Activated CD4-positive, alpha-beta memory T cell treated with anti-CD3 and anti-CD28 coated beads for 36 hours (primary cell): ENCODE measurements at regions not wholly inside any gene's neighbourhood (a gene's known extent, or its start where the extent isn't known, plus 50 kb on each side); places are given as distances from the start of the nearest gene placed in this dataset.

ENCODE experiments used
- CTCF ChIA-PET: fragments of 350-600 bp; sonication (Branson Sonifier 250); formaldehyde crosslinking; loops from one replicate; lab custom pipeline; 2021; ENCODE audit warnings: antibody characterized with exemption, inconsistent platforms; lab: Charles Lee
- POLR2A ChIA-PET: fragments of 350-600 bp; sonication (Branson Sonifier 250); formaldehyde crosslinking; loops from one replicate; lab custom pipeline; 2021; ENCODE audit warnings: antibody characterized with exemption; lab: Charles Lee
- DNase-seq: peaks from one replicate; pipeline ENCODE4 v3.0.0-alpha.2; 2020
- H3K27ac Mint-ChIP-seq: one replicate; pipeline ENCODE4 v1.8.0; 2021; ENCODE audit warnings: mixed read lengths
- H3K27me3 Mint-ChIP-seq: one replicate; pipeline ENCODE4 v1.8.0; 2021; ENCODE audit warnings: mixed read lengths
- H3K36me3 Mint-ChIP-seq: one replicate; pipeline ENCODE4 v1.8.0; 2021; ENCODE audit warnings: mixed read lengths
- H3K4me1 Mint-ChIP-seq: one replicate; pipeline ENCODE4 v1.8.0; 2021; ENCODE audit warnings: low read depth, mixed read lengths
- H3K4me3 Mint-ChIP-seq: one replicate; pipeline ENCODE4 v1.8.0; 2021; ENCODE audit warnings: mild to moderate bottlenecking, mixed read lengths
- H3K9me3 Mint-ChIP-seq: one replicate; pipeline ENCODE4 v1.8.0; 2021; ENCODE audit warnings: mixed read lengths
- intact Hi-C: fragments of 100-400 bp; cut with micrococcal nuclease; formaldehyde crosslinking; loops from one replicate; pipeline ENCODE4 v1.15.1; 2023

GRCh38 chrX:40167850-40168479, 70.2 kb upstream of the BCOR start:
- intact Hi-C loops = loop anchor here (2.0 kb wide), 3 partner anchors 13 to 353 kb away; no protein-coding TSS in a partner anchor
- H3K4me3 Mint-ChIP-seq = peak overlapping the region; percentile 70

DNA sequence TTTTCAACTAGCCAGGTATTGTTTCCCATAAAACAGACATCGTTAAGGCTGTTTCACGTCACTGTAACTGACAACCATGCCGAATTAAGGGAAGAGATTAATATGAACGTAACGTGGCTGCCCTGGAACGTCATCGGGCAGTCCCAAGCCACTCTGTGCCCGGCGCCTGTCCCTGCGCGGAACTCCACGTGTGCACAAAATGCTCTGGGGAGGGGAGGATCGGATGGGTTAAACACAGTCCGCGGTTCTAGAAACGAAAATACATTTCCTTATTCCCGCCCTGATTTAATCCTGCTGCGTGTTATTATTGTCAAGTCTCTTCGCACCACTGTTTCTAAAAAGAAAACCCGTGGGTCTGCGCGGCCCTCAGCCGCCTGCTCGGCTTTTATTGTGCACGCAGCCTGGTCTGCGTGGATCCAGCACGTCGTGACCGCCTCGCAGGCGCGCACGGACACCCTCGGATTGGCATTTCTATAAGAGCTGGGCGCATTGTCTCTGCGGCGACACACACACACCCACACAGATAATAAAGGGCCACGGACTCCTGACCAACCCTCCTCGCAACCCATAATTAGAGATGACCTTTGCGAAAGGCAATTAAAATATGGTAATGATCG, 69.6 kb upstream of the BCOR start:
- Mint-ChIP-seq H3K27ac (peak overlapping the region; percentile 42), H3K9me3 (no peaks in the 10 kb centered on the region), H3K36me3 (peaks cover 5% of the 10 kb centered on the region), H3K4me1 (peaks cover 29% of the 10 kb centered on the region), H3K27me3 (no peaks in the 10 kb centered on the region), H3K4me3 (peak overlapping the region; percentile 70)
- ChIA-PET CTCF (interaction anchor here (1.2 to 1.8 kb wide), 2 partner anchors 69 to 145 kb away, joined by 3 to 8 read pairs; partner anchors contain the start of gene BCOR), POLR2A (interaction anchor here (0.7 to 1.7 kb wide), 7 partner anchors 11 to 72 kb away, joined by 3 to 8 read pairs (median 3); partner anchors contain the start of gene BCOR)
- no peak for DNase-seq
- intact Hi-C loops = no loop called here

More at GRCh38 chrX:40167850-40168479, 70.2 kb upstream of the BCOR start:
- no peaks in the 10 kb centered on the region for H3K9me3 Mint-ChIP-seq
- ChIA-PET CTCF (interaction anchor here (0.8 to 1.8 kb wide), 4 partner anchors 9 to 146 kb away, joined by 3 to 8 read pairs (median 4); partner anchors contain the start of gene BCOR), POLR2A (interaction anchor here (0.7 to 1.7 kb wide), 8 partner anchors 11 to 72 kb away, joined by 3 to 8 read pairs (median 4); partner anchors contain the start of gene BCOR)
- H3K27ac Mint-ChIP-seq = peak overlapping the region; percentile 18
- no peaks in the 10 kb centered on the region for H3K27me3 Mint-ChIP-seq
- peaks cover 31% of the 10 kb centered on the region for H3K4me1 Mint-ChIP-seq
- H3K36me3 Mint-ChIP-seq = peaks cover 5% of the 10 kb centered on the region
- DNase-seq = peak; percentile 32

DNA sequence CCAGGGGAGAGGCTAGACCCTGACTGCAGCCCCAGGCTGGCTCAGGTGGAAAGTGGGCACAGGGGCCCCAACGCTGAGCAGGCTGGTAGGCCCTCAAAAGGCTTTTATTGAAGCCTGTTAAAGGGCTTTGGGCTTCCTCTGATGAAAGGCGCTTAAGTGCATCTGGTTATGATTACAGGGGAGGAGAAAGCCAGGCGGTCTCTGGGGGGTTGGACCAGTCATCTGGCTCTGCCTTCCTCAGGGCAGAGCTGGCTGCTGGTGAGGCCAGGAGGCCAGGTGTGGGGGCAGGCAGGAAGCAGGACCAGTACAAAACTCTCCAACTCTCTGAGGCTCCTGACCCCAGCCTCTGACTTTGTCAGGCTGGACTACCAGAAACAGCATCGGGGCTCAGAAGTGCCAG, 68.8 kb upstream of the BCOR start:
- no peak for DNase-seq
- Mint-ChIP-seq H3K9me3 (no peaks in the 10 kb centered on the region), H3K36me3 (peaks cover 5% of the 10 kb centered on the region), H3K4me3 (peak overlapping the region; percentile 70), H3K27me3 (no peaks in the 10 kb centered on the region), H3K4me1 (peaks cover 29% of the 10 kb centered on the region), H3K27ac (no peak overlapping the region)
- POLR2A ChIA-PET = no interaction called here
- intact Hi-C loops = no loop called here
- CTCF ChIA-PET = no interaction called here

DNA sequence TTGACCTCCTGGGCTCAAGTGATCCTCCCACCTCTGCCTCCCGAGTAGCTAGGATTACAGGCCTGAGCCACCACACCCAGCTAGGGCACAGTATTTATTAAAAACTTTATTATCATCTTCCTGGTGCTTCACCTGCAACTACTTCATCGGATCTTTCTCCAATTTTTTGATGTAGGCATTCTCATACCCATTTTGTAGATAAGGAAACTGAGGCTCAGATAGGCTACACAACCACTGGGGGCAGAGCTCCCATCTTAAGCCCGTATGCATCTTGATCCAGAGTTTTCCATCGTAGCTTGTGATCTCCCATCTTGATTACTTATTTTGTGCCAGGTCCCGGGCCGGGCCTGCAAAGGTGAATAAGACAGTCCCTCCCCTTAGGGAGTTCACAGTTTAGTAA, 68.1 kb upstream of the BCOR start:
- POLR2A ChIA-PET = no interaction called here
- Mint-ChIP-seq H3K27ac (no peak overlapping the region), H3K4me1 (peaks cover 27% of the 10 kb centered on the region), H3K9me3 (no peaks in the 10 kb centered on the region), H3K36me3 (peaks cover 5% of the 10 kb centered on the region), H3K4me3 (no peak overlapping the region), H3K27me3 (no peaks in the 10 kb centered on the region)
- no peak for DNase-seq
- CTCF ChIA-PET = no interaction called here
- intact Hi-C loops = no loop called here

DNA sequence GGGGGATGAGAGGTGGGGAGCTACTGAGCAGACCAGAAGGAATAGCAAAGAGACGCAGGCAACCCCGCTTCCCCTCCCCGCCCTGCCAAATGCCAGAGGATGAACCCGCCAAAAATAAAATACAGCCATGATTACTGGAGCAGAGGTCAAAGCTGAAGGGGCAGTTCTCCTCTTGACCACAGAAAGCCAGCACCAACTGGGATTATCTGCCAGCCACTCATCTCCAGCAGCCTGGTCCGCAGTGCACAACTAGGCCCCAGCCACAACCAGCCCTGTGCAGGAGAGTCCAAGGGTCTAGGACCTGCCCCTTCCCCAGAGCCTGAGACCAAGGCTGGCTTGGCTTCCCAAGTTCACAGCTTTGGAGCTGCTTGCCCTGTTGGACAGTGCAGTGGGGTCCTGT, 67.4 kb upstream of the BCOR start:
- DNase-seq = no peak
- Mint-ChIP-seq H3K4me1 (peaks cover 21% of the 10 kb centered on the region), H3K27ac (no peak overlapping the region), H3K9me3 (no peaks in the 10 kb centered on the region), H3K27me3 (no peaks in the 10 kb centered on the region), H3K4me3 (no peak overlapping the region), H3K36me3 (peaks cover 5% of the 10 kb centered on the region)
- CTCF ChIA-PET = no interaction called here
- intact Hi-C loops = no loop called here
- POLR2A ChIA-PET = no interaction called here

DNA sequence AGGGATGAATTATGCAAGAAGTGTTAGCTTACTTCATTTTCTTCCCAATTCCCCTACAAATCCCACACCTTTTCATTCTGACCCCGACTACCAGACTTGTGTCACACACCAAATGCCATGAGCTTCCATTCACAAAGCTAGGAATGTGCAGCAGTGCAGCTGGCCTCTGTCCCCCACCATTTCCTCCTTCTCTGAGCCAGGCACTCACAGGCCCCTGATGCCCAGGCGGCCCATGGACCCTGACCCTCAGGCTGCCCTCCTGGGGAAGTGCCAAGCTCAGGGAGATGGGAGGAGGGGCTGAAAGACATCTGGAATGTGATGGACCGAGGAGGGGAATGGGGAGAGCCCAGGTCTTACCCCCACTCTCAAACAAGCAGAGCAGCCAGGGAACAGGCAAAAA, 67.0 kb upstream of the BCOR start:
- DNase-seq = no peak
- no peaks in the 10 kb centered on the region for H3K27me3 Mint-ChIP-seq
- ChIA-PET CTCF (no interaction called here), POLR2A (no interaction called here)
- no peak overlapping the region for H3K27ac Mint-ChIP-seq
- intact Hi-C loops = no loop called here
- H3K9me3 Mint-ChIP-seq = no peaks in the 10 kb centered on the region
- H3K4me1 Mint-ChIP-seq = peaks cover 21% of the 10 kb centered on the region
- H3K36me3 Mint-ChIP-seq = peaks cover 5% of the 10 kb centered on the region
- H3K4me3 Mint-ChIP-seq = no peak overlapping the region

GRCh38 chrX:40158036-40158706, 60.4 kb upstream of the BCOR start:
- Mint-ChIP-seq H3K9me3 (no peaks in the 10 kb centered on the region), H3K27ac (no peak overlapping the region), H3K4me3 (peak overlapping the region; percentile 71), H3K27me3 (no peaks in the 10 kb centered on the region), H3K36me3 (no peaks in the 10 kb centered on the region), H3K4me1 (peaks cover 7% of the 10 kb centered on the region)
- intact Hi-C loops = no loop called here
- ChIA-PET POLR2A (interaction anchor here (1.0 kb wide), 1 partner anchor 14 kb away, joined by 3 read pairs; no protein-coding TSS in a partner anchor), CTCF (no interaction called here)
- DNase-seq = peak; percentile 34

DNA sequence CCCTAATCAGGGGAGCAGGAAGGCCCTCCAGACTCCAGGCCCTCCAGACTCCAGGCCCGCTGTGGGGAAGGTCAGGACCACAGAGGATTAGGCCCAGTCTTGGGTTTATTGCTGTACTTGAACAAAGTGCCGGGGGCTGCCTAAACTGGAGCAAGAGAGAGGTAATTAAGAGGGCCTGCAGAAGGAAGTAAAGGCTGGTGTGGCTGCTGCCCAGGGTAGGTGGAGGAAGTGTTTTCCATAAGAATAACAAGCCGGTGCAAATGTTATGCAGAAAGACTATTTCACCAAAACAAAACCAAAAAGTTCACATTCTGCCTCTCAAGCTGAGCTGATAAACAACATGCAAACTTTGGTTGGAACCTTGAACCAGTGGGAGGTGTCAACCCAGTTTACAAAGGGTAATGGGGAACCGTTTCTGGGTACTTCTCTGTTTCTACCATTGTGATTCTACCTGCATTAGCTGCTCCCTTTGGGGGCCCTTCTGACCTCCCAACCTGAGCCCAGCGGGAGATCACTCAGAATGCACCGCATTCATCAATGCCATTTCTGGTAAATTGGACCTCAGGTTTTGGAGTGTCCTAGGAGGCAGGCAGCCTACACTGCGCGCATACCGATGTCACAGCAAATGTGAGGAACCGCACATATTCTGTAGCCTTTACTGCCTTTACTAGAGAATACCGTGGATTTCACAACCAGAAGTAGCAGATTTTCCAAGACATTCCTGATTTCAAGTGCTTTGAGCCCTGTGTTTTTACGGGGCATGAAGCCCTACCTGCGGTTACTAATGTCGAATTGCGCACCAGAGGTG, 59.7 kb upstream of the BCOR start:
- Mint-ChIP-seq H3K36me3 (no peaks in the 10 kb centered on the region), H3K4me1 (peaks cover 7% of the 10 kb centered on the region), H3K9me3 (no peaks in the 10 kb centered on the region), H3K27me3 (no peaks in the 10 kb centered on the region), H3K27ac (no peak overlapping the region), H3K4me3 (peak overlapping the region; percentile 39)
- DNase-seq = no peak
- intact Hi-C loops = no loop called here
- CTCF ChIA-PET = no interaction called here
- POLR2A ChIA-PET = interaction anchor here (1.0 kb wide), 2 partner anchors 11 to 15 kb away, joined by 3 read pairs; no protein-coding TSS in a partner anchor

- intact Hi-C loops = no loop called here
- H3K4me1 Mint-ChIP-seq = peaks cover 7% of the 10 kb centered on the region
- DNase-seq = no peak
- no peaks in the 10 kb centered on the region for H3K36me3 Mint-ChIP-seq
- H3K9me3 Mint-ChIP-seq = no peaks in the 10 kb centered on the region
- ChIA-PET POLR2A (interaction anchor here (1.0 kb wide), 2 partner anchors 11 to 16 kb away, joined by 3 read pairs; no protein-coding TSS in a partner anchor), CTCF (no interaction called here)
- no peaks in the 10 kb centered on the region for H3K27me3 Mint-ChIP-seq
- H3K27ac Mint-ChIP-seq = no peak overlapping the region
- no peak overlapping the region for H3K4me3 Mint-ChIP-seq
These were observed 58.9 kb upstream of the BCOR start for GRCh38 chrX:40156470-40157227.

- intact Hi-C loops = loop anchor here (2.0 kb wide), 1 partner anchor 13 kb away; no protein-coding TSS in a partner anchor
- Mint-ChIP-seq H3K36me3 (no peaks in the 10 kb centered on the region), H3K27me3 (no peaks in the 10 kb centered on the region), H3K4me3 (peak overlapping the region; percentile 65), H3K27ac (no peak overlapping the region), H3K4me1 (peaks cover 7% of the 10 kb centered on the region), H3K9me3 (no peaks in the 10 kb centered on the region)
- peak; percentile 20 for DNase-seq
- ChIA-PET CTCF (no interaction called here), POLR2A (interaction anchor here (1.0 kb wide), 1 partner anchor 12 kb away, joined by 3 read pairs; no protein-coding TSS in a partner anchor)
These were observed 58.1 kb upstream of the BCOR start for GRCh38 chrX:40155589-40156469.
